Mesodermal cell (in vitro differentiated cells): ENCODE measurements at regions not wholly inside any gene's neighbourhood (a gene's known extent, or its start where the extent isn't known, plus 50 kb on each side); places are given as distances from the start of the nearest gene placed in this dataset.
"Not testable (repeated sequence)": the region's sequence is repeated elsewhere in the genome, so short reads cannot be mapped to it uniquely, and the experiment has no call there.

Source experiments
- H3K27ac ChIP-seq: 2 replicates; pipeline ENCODE4 v1.7.0; 2013; ENCODE audit warnings: mild to moderate bottlenecking, low read depth, low read length, moderate library complexity; ENCODE audit not compliant: severe bottlenecking
- H3K36me3 ChIP-seq: 2 replicates; pipeline ENCODE4 v1.7.1; 2013; ENCODE audit warnings: mild to moderate bottlenecking, low read length, moderate library complexity; ENCODE audit not compliant: control insufficient read depth, insufficient read depth
- H3K4me1 ChIP-seq: one replicate; pipeline ENCODE4 v1.7.1; 2013; ENCODE audit warnings: mild to moderate bottlenecking, low read length; ENCODE audit not compliant: insufficient read depth, control insufficient read depth, poor library complexity, severe bottlenecking
- H3K4me3 ChIP-seq: 2 replicates; pipeline ENCODE4 v1.7.0; 2013; ENCODE audit warnings: low read length, control low read depth, mild to moderate bottlenecking; ENCODE audit not compliant: insufficient read depth, poor library complexity, severe bottlenecking; ENCODE audit errors: extremely low read depth
- H3K9me3 ChIP-seq: 2 replicates; pipeline ENCODE4 v1.7.1; 2013; ENCODE audit warnings: mild to moderate bottlenecking, low read length, moderate library complexity; ENCODE audit not compliant: control insufficient read depth
- WGBS, 2 experiments: methylation state at CpG; one replicate each; pipeline ENCODE4 v1.1.5; 2013; ENCODE audit warnings: missing lambda C conversion rate in 2 of 2; ENCODE audit not compliant: insufficient coverage in 2 of 2; 5-methylcytosine and 5-hydroxymethylcytosine counted together

DNA sequence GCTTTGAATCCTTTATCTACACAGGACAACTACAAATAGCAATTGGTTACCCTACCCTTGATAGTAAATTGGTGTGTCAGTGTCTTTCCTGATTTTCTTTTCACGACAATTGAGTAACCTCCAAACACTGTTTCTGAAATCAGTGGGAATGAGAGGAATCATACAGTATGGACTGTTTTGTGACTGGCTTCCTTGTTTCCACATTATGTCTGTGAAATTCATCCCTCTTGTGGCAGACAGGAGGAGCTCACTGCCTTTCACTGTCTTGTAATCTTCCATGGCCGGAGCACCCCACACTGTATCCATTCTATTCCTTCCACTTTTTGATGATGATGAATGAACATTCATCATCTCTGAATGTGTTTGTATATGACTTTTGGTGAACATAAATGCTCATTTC is 164.0 kb upstream of the PZP start:
- H3K4me1 ChIP-seq, result no peaks in the 10 kb centered on the region
- H3K27ac ChIP-seq, result no peak overlapping the region
- WGBS, 2 experiments, result no CpG with 5 or more reads among the region's 2 CpGs
- no peaks in the 10 kb centered on the region for H3K36me3 ChIP-seq
- H3K9me3 ChIP-seq, result no peaks in the 10 kb centered on the region
- H3K4me3 ChIP-seq, result no peak overlapping the region

DNA sequence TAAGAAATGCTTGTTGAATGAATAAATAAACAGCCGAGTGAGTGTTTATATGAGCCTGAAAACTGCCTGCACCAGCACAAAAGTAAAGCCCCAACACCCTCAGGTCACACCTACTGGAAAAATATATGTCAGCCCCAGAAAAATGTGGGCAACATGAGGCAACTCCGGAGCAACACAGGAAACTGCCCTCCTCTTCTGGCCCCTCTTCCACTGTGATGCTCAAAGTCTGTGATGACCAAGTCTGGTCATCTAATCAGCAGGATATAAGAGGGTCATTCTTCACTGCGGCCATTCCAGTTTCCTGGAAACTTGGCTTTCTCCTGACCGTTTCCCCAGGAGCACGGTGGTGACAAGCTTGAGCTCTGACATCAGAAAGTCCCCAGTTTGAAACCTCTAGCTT is 159.6 kb upstream of the PZP start:
- Histone ChIP-seq H3K27ac (no peak overlapping the region), H3K36me3 (no peaks in the 10 kb centered on the region), H3K4me3 (no peak overlapping the region), H3K9me3 (no peaks in the 10 kb centered on the region), H3K4me1 (peaks cover 6% of the 10 kb centered on the region)
- WGBS, 2 experiments, result 82 to 94% methylated on average over 4 of the region's 5 CpGs

DNA sequence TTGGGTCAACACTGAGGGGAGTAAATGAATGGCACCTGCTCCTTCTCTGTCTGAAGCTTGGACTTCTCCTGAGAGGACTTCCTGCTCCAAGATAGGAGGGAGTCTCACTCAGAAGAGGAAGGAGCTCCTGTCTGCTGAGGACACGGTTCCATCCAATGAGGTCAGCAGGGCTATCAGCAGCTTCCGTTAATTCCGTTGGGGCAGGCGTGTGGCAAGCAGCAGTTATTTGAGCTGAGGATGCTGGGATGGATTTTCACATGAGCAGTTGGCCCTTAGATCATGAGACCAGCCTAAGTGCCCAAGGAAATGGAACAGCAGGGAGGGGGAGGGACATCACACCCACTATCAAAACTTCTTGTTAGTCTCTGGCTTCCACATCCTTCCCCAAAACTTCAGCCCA is 159.0 kb upstream of the PZP start:
- Histone ChIP-seq H3K4me3 (no peak overlapping the region), H3K9me3 (no peaks in the 10 kb centered on the region), H3K4me1 (peaks cover 6% of the 10 kb centered on the region), H3K36me3 (no peaks in the 10 kb centered on the region), H3K27ac (no peak overlapping the region)
- 90 to 93% methylated on average over 2 to 3 of the region's 4 CpGs for WGBS, 2 experiments

DNA sequence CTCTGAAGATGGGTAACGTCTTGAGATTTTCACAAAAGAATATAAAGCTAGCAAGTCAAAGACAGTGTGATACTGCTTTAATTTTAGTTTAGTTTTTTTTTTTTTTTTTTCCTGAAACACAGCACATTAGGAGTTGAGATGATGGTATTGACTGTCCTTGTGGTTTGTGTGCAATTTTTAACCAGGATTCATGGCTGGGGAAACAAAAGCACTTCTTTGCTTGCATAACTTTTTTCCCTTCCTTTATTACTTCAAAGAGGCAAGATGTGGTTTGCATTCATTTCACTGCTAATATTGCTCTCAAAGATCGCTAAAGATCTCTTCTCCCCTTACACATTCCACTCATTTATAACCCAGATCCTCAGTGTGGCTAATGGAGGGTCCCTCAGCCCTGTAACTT is 157.1 kb upstream of the PZP start:
- 58 to 71% methylated on average over 1 to 2 of the region's 2 CpGs for WGBS, 2 experiments

DNA sequence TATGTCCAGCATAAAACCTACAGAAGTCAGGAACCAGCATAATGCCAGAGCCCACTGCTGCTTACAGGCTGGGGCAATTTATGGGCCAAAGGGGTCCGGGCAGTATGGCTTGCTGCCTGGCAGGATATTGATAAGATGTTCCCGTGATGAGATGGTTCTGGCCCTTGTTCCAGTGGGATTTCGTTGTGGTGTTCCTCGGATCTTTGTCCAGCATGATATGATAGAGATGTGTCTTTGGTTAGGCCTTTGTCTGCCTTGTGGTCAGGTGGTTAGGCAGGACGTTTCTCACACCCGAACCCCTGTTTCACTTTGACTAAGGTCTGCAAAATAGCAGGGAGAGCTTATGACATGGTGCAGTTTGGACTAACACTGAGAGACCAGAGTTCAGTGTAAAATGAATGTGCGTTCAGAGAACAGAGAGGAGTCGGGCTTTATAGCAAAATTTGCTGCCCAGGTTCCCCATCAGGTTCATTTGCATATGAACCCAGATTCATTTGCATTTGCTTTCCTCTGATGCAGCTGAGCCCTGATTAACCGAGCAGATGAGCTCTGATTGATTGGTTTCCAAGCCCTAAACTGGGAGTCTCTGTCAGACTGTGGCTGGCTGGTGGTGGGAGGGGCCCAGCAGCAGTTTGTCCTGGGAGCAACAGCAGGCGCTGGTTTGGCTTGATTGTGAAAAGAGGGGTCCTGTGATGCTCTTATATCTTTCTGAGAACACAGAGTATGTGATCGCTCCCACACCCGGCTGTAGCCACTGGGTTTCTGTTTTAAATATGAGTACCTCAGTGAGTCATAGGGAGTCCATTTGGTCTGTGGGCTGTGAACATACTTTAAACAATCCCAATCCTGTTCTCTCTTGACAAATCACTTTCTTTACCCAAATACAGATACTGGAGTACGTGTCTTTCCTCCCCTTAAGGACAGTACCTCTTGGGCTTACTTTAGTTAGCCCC is 156.3 kb upstream of the PZP start:
- no peak overlapping the region for H3K4me3 ChIP-seq
- H3K9me3 ChIP-seq, result no peaks in the 10 kb centered on the region
- peak overlapping the region; percentile 65 for H3K27ac ChIP-seq
- WGBS, 2 experiments, result 17 to 31% methylated on average over 5 to 6 of the region's 13 CpGs
- H3K4me1 ChIP-seq, result peaks cover 6% of the 10 kb centered on the region
- H3K36me3 ChIP-seq, result no peaks in the 10 kb centered on the region

More for the DNA sequence above, 157.1 kb upstream of the PZP start:
- Histone ChIP-seq H3K4me1 (peaks cover 6% of the 10 kb centered on the region), H3K27ac (no peak overlapping the region), H3K36me3 (no peaks in the 10 kb centered on the region), H3K9me3 (no peaks in the 10 kb centered on the region), H3K4me3 (no peak overlapping the region)

DNA sequence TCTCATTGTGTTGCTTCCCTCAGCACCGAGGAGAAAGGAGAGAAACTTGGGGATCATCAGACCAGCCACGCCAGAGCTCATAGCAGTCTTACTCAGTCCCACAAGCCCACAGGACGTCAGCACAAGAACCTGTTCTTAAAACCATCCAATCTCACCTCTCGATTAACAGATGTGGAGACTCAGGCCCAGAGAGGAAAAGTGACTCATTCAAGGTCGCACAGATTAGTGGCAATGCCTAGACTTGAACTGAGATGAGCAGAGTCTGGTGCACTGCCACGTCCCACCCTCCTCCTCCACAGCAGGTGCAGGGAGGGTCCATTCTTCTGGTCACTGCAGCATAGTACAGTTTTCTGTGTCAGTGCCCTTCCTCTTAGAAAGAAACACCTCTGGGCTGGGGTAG is 154.9 kb upstream of the PZP start:
- Histone ChIP-seq H3K4me1 (peaks cover 6% of the 10 kb centered on the region), H3K36me3 (no peaks in the 10 kb centered on the region), H3K9me3 (no peaks in the 10 kb centered on the region), H3K4me3 (no peak overlapping the region), H3K27ac (no peak overlapping the region)
- 79 to 90% methylated on average over 2 to 6 of the region's 6 CpGs for WGBS, 2 experiments

DNA sequence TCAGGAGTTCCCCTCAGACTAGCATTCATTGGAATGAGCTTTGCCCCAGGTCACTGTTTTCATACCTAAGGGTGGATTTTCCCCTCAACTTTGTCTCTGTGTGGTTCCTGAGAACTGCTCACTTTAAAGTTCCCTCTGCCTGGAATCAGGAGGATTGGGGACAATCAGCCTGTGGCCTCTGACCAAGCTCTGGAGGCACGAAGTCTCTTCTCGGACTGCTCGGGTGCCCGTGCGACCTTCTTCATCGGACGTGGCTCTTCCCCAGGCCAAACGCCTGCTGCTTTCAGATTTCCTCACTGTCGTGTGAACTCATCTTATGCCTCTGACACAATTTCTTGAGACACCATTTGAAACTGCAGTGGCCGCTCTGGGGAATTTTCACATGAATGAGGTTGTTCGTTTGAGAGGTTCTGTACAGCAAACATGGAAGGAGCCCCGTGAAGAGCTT is 153.7 kb upstream of the PZP start:
- Histone ChIP-seq H3K27ac (no peak overlapping the region), H3K9me3 (no peaks in the 10 kb centered on the region), H3K4me1 (peaks cover 6% of the 10 kb centered on the region), H3K4me3 (no peak overlapping the region), H3K36me3 (no peaks in the 10 kb centered on the region)
- WGBS, 2 experiments, result 79 to 90% methylated on average over 11 to 12 of the region's 12 CpGs

DNA sequence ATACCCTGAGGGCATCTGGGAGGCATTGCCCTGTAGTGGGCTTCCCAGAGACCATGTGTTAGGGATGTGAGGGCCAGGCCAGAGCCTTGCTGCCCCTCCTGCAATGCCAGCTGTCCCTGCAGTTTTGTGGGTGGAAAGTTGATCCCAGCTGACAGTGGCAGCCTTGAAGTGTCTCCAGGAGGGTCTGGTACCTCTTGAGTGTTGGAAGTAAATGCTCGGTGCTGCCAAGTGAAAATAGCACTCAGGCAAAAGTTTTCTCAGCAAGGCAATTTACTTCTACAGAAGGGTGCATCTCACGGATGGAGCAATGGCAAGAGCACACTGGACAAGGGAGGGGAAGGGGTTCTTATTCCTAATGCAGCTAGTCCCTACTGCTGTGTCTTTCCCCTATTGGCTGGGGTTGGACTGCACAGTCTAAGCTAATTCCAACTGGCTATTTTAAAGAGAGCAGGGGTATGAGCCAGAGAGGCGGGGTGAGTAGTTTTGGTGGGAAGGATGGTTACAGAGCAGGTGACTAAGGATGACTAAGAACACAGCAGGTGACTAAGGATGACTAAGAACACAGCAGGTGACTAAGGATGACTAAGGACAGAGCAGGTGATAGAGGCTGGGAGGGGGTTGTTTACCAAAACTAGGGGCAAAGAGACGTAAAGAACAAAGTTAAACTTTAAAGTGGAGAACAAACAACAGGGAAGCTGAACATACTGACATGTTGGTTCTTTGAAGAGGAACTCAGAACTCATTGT is 146.0 kb upstream of the PZP start:
- not testable (repeated sequence) for H3K27ac ChIP-seq, H3K9me3 ChIP-seq, H3K4me3 ChIP-seq, H3K36me3 ChIP-seq, H3K4me1 ChIP-seq
- WGBS, 2 experiments, result 78 to 79% methylated on average over 2 to 3 of the region's 4 CpGs

DNA sequence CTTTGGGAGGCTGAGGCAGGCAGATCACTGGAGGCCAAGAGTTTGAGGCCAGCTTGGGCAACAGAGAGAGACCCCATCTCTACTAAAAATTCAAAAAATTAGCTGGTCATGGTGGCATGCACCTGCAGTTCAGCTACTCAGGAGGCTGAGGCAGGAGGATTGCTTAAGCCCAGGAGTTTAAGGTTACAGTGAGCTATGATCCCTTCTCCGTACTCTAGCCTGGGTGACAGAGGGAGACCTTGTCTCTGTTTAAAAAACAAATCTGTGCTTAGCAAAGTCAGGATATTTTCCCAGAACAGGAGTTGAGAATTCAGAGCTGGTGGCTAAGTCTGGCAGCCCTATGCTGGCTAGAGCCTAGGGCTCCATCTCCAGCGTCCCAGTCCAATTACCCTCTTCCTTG is 142.9 kb upstream of the PZP start:
- Histone ChIP-seq H3K36me3 (no peaks in the 10 kb centered on the region), H3K27ac (no peak overlapping the region), H3K4me1 (no peaks in the 10 kb centered on the region), H3K9me3 (peaks cover 3% of the 10 kb centered on the region), H3K4me3 (no peak overlapping the region)
- 89 to 96% methylated on average over 2 of the region's 2 CpGs for WGBS, 2 experiments

DNA sequence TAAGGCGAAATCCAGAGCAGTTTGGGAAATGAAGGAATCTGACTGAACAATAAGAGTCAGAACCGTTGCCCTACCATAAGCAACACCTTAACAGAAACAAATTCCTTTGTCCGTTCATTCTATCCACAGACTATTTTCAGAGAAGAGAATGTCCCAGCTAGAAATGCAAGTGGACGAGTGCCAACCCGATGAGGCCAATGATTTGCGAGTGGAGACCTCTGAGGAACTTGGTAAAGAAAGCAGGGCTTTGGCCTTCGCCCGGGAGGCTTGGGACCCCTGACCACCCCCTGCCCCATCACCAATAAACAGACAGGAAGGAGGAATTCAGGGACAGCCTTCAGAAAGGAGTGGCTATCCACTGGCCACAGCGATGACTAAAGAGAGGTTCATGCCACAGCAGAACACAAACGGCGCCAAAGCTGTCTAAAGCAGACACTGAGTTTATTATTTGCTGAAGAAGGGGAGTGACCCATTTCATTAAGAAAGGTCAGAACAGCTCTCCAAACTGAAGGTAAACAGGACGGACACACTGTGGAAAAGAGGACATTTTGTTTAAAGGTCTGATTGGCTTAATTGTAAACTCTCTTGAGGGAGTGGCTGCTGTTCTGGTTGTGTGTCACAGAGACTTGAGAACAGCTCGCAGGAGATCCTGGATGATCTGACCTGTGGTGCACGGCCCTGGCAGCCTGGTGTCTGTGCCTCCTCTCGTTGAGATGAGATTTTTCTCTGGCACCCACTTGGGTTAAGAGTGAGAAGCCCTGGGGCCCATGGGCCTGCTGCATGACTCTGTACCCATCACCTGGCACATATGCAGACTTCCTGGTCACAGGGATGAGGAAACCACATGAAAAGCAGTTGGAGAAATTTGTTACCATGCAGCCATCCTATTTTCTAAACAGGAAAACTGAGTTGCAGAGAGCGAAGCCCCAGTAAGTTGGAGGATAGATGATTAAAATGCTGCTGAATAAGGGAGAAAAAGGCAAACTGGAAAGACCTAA is 142.0 kb upstream of the PZP start:
- Histone ChIP-seq H3K27ac (no peak overlapping the region), H3K9me3 (peaks cover 3% of the 10 kb centered on the region), H3K4me3 (no peak overlapping the region), H3K36me3 (no peaks in the 10 kb centered on the region), H3K4me1 (no peaks in the 10 kb centered on the region)
- 81 to 87% methylated on average over 12 of the region's 16 CpGs for WGBS, 2 experiments
